B cell (primary cell): ENCODE measurements at regions not wholly inside any gene's neighbourhood (a gene's known extent, or its start where the extent isn't known, plus 50 kb on each side); places are given as distances from the start of the nearest gene placed in this dataset.

Source experiments
- ATAC-seq: fragments of 200-7000 bp; cut with Tn5 transposase; one replicate; pipeline ENCODE4 v1.10.0; 2021; ENCODE audit warnings: low read depth, mild to moderate bottlenecking, moderate number of reproducible peaks, moderate library complexity
- CTCF ChIA-PET: fragments of 350-600 bp; sonication (Branson Sonifier 250); formaldehyde crosslinking; loops from one replicate; lab custom pipeline; 2021; ENCODE audit warnings: antibody characterized with exemption, inconsistent platforms; lab: Charles Lee
- POLR2A ChIA-PET: fragments of 350-600 bp; sonication (Branson Sonifier 250); formaldehyde crosslinking; loops from one replicate; lab custom pipeline; 2021; ENCODE audit warnings: antibody characterized with exemption; lab: Charles Lee
- DNase-seq: peaks from one replicate; pipeline ENCODE4 v3.0.0; 2013
- H2AFZ ChIP-seq: 2 replicates; pipeline ENCODE4 v1.6.1; 2012; ENCODE audit warnings: mild to moderate bottlenecking, low read depth, low read length; ENCODE audit not compliant: insufficient read depth, poor library complexity, severe bottlenecking
- H3K27ac ChIP-seq, 2 donors: 1 replicate in 1 of 2; 2 replicates in 1 of 2; pipeline ENCODE4 v1.5.1; 2012 to 2013; ENCODE audit warnings: low read length in 2 of 2, mild to moderate bottlenecking in 2 of 2, moderate library complexity in 1 of 2
- H3K27me3 ChIP-seq, 4 experiments: fragments of 200-600 bp in 1 of 4; sonication (generic) in 1 of 4; replicated peaks in 1 of 4; 1 replicate in 2 of 4; 2 replicates in 2 of 4; pipeline versions ENCODE4 v1.6.1 to v1.7.0; 2013 to 2016; ENCODE audit warnings: low read length in 3 of 4, mild to moderate bottlenecking in 2 of 4, mixed read lengths in 1 of 4, moderate library complexity in 1 of 4; ENCODE audit not compliant: insufficient read depth in 4 of 4, control insufficient read depth in 3 of 4; ENCODE audit errors: control extremely low read depth in 1 of 4
- H3K36me3 ChIP-seq, 2 experiments: replicated peaks in 1 of 2; 1 replicate in 1 of 2; 2 replicates in 1 of 2; pipeline versions ENCODE4 v1.6.1 to v1.7.1; 2013; ENCODE audit warnings: low read length in 1 of 2; ENCODE audit not compliant: insufficient read depth in 2 of 2, control insufficient read depth in 1 of 2; ENCODE audit errors: control extremely low read depth in 1 of 2, extremely low read depth in 1 of 2
- H3K4me1 ChIP-seq, 2 donors: fragments of 200-600 bp in 1 of 2; sonication (generic) in 1 of 2; 1 replicate in 1 of 2; 2 replicates in 1 of 2; pipeline versions ENCODE4 v1.5.1 to v1.6.1; 2013 to 2017; ENCODE audit warnings: low read length in 2 of 2; ENCODE audit not compliant: control insufficient read depth in 2 of 2, insufficient read depth in 2 of 2
- H3K4me2 ChIP-seq: replicated peaks from 2 replicates; pipeline ENCODE3; 2012; ENCODE audit warnings: mild to moderate bottlenecking, low read depth, low read length; ENCODE audit not compliant: poor library complexity, severe bottlenecking
- H3K4me3 ChIP-seq, 5 experiments: fragments of 200-600 bp in 1 of 5; sonication (generic) in 1 of 5; 1 replicate in 3 of 5; 2 replicates in 2 of 5; pipeline versions ENCODE4 v1.5.1 to v1.7.0; 2011 to 2016; ENCODE audit warnings: low read length in 4 of 5, mild to moderate bottlenecking in 4 of 5, low read depth in 2 of 5, control low read depth in 1 of 5, moderate library complexity in 1 of 5; ENCODE audit not compliant: insufficient read depth in 1 of 5; ENCODE audit errors: control extremely low read depth in 1 of 5, extremely low read depth in 1 of 5
- H3K79me2 ChIP-seq: fragments of 200-600 bp; sonication (generic); one replicate; pipeline ENCODE4 v1.6.0; 2016; ENCODE audit warnings: low read length; ENCODE audit not compliant: control insufficient read depth, insufficient read depth
- H3K9ac ChIP-seq: fragments of 200-600 bp; sonication (generic); 2 replicates; pipeline ENCODE4 v1.6.1; 2017; ENCODE audit warnings: mild to moderate bottlenecking, low read length, moderate library complexity
- H3K9me3 ChIP-seq, 3 donors: one replicate each; pipeline versions ENCODE4 v1.6.1 to v1.7.1; 2013; ENCODE audit warnings: low read length in 2 of 3; ENCODE audit not compliant: control insufficient read depth in 2 of 3, insufficient read depth in 1 of 3; ENCODE audit errors: control extremely low read depth in 1 of 3
- H4K20me1 ChIP-seq: 2 replicates; pipeline ENCODE4 v1.6.0; 2012; ENCODE audit warnings: mild to moderate bottlenecking, low read length; ENCODE audit not compliant: insufficient read depth, control insufficient read depth, poor library complexity, severe bottlenecking
- H3K27ac Mint-ChIP-seq: one replicate; pipeline ENCODE4 v1.8.0; 2021; ENCODE audit warnings: mixed read lengths
- H3K27me3 Mint-ChIP-seq: one replicate; pipeline ENCODE4 v1.8.0; 2021; ENCODE audit warnings: mixed read lengths
- H3K4me1 Mint-ChIP-seq: one replicate; pipeline ENCODE4 v1.8.0; 2021; ENCODE audit warnings: mixed read lengths
- H3K4me3 Mint-ChIP-seq: one replicate; pipeline ENCODE4 v1.8.0; 2021; ENCODE audit warnings: mixed read lengths
- H3K9me3 Mint-ChIP-seq: one replicate; pipeline ENCODE4 v1.8.0; 2022; ENCODE audit warnings: mixed read lengths; ENCODE audit not compliant: insufficient read depth
- CTCF ChIP-seq: fragments of 200-600 bp; IDR thresholded peaks from one replicate; pipeline ENCODE4 v1.8.0; 2022; ENCODE audit warnings: antibody characterized with exemption, mild to moderate bottlenecking
- EZH2 ChIP-seq: IDR thresholded peaks from 2 replicates; pipeline ENCODE4 v1.6.1; 2012; ENCODE audit warnings: borderline replicate concordance, low read depth, mild to moderate bottlenecking, moderate library complexity, low read length; ENCODE audit not compliant: insufficient read depth, poor library complexity, severe bottlenecking
- WGBS: methylation state at CpG from one replicate; pipeline ENCODE4 v1.1.5; 2013; ENCODE audit warnings: missing lambda C conversion rate; ENCODE audit not compliant: insufficient coverage; 5-methylcytosine and 5-hydroxymethylcytosine counted together
- intact Hi-C: fragments of 100-400 bp; cut with micrococcal nuclease; formaldehyde crosslinking; loops from one replicate; pipeline ENCODE4 v1.10.0; 2022

DNA sequence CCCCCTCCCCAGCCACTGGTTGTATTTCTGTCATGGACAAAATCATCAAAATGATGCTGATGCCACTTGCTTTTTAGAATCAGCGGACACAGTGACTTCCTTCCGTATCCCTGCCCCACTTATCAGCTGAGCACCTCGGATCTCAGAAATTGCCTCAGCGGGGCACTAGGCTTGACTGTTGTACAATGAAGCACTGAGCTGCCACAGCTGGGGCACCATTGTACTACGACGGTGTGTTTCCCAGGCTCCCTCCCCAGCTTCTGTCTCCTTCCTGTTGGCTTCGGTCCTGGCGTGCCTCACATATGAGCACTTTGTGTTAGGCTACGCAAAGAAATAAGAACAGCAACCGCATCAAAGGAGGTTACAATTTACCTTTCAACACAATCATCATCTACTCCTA lies 82.4 kb downstream of the F11 start:
- Histone ChIP-seq H3K4me3 (no peak overlapping the region), H3K9me3 (peaks cover 0 to 5% (median 0%) of the 10 kb centered on the region in 3 donors), H3K79me2 (no peaks in the 10 kb centered on the region), H3K36me3 (no peaks in the 10 kb centered on the region), H3K27me3 (no peaks in the 10 kb centered on the region), H3K4me1 (no peaks in the 10 kb centered on the region), H4K20me1 (no peaks in the 10 kb centered on the region), H2AFZ (no peak overlapping the region), H3K4me2 (no peak overlapping the region), H3K9ac (no peak overlapping the region), H3K27ac (no peak overlapping the region)
- ATAC-seq (no peak), DNase-seq (no peak)
- POLR2A ChIA-PET = no interaction called here
- Mint-ChIP-seq H3K4me3 (no peak overlapping the region), H3K9me3 (no peaks in the 10 kb centered on the region), H3K4me1 (no peaks in the 10 kb centered on the region), H3K27ac (no peak overlapping the region), H3K27me3 (no peaks in the 10 kb centered on the region)
- intact Hi-C loops = no loop called here
- CTCF ChIA-PET = no interaction called here
- TF ChIP-seq CTCF = no peak
- no peak for TF ChIP-seq EZH2
- 86% methylated on average over 9 of the region's 10 CpGs for WGBS

DNA sequence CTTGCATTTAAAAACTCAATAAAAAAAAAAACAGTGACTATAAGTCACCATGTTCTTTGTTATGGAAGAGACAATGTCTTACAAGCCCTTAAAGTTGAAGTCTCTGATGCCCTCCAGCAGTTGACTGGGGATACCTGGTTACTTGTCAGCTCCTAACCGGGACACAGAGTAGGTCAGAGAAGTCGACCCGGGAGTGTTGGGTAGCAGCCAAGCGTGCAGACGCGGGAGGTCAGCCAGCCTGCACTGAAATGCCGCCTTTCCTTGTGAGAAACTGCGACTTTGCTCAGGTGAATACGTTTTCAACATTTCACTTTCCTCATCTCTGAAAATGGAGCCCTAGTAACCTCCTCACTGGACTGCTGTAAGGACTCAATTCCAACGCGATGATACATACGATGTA lies 81.8 kb downstream of the F11 start:
- no peaks in the 10 kb centered on the region for H3K27me3 Mint-ChIP-seq
- no peaks in the 10 kb centered on the region for H3K27me3 ChIP-seq
- no peak overlapping the region for H3K4me2 ChIP-seq
- no peaks in the 10 kb centered on the region for H4K20me1 ChIP-seq
- no peak overlapping the region for H3K9ac ChIP-seq
- no peak overlapping the region for H3K27ac Mint-ChIP-seq
- POLR2A ChIA-PET = no interaction called here
- H3K9me3 ChIP-seq = peaks cover 0 to 6% (median 0%) of the 10 kb centered on the region in 3 donors
- no peaks in the 10 kb centered on the region for H3K9me3 Mint-ChIP-seq
- no peaks in the 10 kb centered on the region for H3K4me1 Mint-ChIP-seq
- 82% methylated on average over 8 of the region's 12 CpGs for WGBS
- no peak overlapping the region for H3K27ac ChIP-seq
- ATAC-seq (no peak), DNase-seq (no peak)
- H3K36me3 ChIP-seq = no peaks in the 10 kb centered on the region
- CTCF ChIA-PET = no interaction called here
- H3K4me1 ChIP-seq = no peaks in the 10 kb centered on the region
- no peak overlapping the region for H2AFZ ChIP-seq
- no peak for TF ChIP-seq EZH2
- no peak for TF ChIP-seq CTCF
- H3K79me2 ChIP-seq = no peaks in the 10 kb centered on the region
- H3K4me3 ChIP-seq = no peak overlapping the region
- intact Hi-C loops = no loop called here
- no peak overlapping the region for H3K4me3 Mint-ChIP-seq
